ENCODE measurements at regions not wholly inside any gene's neighbourhood (a gene's known extent, or its start where the extent isn't known, plus 50 kb on each side); places are given as distances from the start of the nearest gene placed in this dataset.
"Not testable (repeated sequence)": the region's sequence is repeated elsewhere in the genome, so short reads cannot be mapped to it uniquely, and the experiment has no call there.

DNA sequence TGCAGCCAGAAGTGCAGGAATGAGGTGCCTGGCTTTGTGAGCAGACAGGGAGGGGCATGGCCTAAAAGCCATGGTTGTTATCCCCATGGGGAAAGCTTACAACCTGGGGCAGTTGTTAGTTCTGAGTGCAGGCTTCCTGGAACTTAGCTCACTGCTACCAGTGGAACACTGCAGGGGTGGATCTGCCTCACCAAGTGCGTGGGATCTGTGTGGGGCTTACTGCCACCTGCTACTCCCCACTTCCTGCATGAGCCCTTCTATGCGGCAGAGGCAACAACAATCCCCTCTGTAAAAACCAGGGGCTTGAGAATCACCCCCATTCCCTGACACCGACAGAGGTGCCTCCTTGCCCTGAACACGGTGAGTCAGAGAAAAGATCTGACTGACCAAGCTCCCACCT is 174.6 kb downstream of the SPIN4 start:
- DNase-seq, result not testable (repeated sequence)

GRCh38 chrX:63173841-63174718 is 177.1 kb downstream of the SPIN4 start:
- not testable (repeated sequence) for DNase-seq

DNA sequence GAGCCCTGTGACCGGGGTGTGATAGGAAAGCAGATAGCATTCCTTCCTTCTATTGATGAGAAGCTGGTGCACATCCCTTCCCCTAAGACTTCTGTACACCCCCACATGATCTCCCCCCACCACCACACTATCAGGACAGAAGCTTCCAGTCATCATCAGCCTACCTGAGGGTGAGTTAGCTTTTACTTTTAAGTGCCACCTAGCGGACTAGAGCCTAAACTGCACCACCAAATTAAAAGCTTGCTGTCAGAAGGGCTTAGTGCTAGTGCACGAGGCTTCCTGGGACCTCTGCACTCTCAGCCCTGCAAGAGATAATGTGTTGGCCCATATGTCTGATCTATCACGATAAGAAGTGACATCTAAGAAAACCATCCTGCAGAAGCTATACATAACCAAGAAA is 181.7 kb downstream of the SPIN4 start:
- DNase-seq, result not testable (repeated sequence)

DNA sequence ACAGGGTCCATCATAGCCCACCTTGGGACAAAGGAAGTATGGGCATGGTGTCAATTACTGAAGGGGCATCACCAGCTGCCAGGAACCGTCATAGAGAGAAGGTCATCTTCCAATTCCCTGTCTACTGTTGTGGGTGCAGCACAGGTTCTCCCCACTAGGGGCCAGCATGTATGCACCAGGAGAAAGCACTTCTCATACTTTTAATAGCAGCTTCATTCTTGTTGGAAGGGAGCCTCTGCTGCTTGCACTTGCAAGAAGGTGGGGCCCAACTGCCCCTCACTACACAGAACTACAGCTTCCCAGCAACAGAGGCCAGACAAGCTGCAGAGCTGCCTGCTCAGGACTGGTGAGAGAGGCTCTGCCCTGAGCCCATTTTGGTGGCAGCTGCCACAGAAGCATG is 182.2 kb downstream of the SPIN4 start:
- DNase-seq, result not testable (repeated sequence)

GRCh38 chrX:63167002-63167401 is 184.1 kb downstream of the SPIN4 start:
- not testable (repeated sequence) for DNase-seq

DNA sequence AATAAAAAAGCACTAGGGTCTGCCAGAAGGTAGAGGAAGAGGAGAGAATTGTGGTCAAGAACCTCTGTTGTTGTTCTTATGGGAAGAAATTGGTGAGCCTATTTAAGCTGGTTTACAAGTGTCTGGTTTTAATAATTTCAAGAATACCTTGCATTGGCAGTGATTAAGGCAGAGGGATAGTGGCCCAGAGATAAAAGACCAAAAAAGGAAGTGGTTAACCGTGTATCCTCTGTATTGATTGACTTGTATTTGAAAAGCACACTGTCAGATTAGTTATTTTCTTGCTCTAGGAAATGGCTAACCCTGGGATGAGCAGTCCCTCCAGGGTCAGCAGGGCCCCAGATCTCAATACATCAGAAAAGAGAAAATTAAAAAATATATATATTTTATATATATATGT is 190.1 kb downstream of the SPIN4 start:
- not testable (repeated sequence) for DNase-seq

GRCh38 chrX:63160340-63160739 is 190.8 kb downstream of the SPIN4 start:
- DNase-seq, result not testable (repeated sequence)

DNA sequence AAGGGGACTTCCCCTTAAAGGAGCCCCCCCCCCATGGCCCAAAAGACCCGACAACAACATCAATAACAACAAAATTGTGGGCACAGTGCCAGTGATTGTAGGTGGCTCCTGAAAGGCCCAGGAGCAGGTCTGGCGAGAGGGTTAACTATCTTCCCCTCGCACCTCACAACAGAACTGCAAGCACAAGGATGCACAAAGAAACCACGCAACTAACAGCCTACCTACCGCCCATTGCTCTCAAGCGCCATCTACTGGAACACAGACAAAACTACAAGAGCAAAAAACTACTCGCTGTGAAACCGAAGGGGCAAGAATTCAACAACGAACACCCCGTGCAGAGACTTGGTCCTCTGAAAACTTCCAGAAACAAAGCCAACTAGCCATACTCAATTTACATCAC is 205.6 kb downstream of the SPIN4 start:
- DNase-seq, result not testable (repeated sequence)

DNA sequence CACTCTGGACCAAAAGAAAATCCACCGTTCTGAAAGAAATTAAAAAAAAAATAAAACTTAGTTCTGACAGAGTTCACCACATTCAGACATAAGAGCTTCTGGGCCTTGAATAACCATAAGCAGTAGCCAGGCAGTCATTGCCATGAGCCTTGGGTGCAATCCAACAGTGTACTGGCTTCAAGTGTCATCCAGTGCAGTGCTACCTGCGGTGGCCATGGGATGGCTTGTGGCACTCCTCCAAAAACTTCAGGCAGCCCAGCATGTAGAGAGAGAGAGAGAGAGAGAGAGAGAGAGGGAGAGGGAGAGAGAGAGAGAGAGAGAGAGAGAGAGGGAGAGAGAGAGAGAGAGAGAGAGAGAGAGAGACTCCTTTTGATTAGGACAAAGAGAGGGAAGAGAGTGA is 208.5 kb downstream of the SPIN4 start:
- DNase-seq, result not testable (repeated sequence)

- not testable (repeated sequence) for DNase-seq
Observed at GRCh38 chrX:63135859-63136258, 215.3 kb downstream of the SPIN4 start.

- DNase-seq, result no peak
Observed at GRCh38 chrX:63128509-63128908, 222.6 kb downstream of the SPIN4 start.

DNA sequence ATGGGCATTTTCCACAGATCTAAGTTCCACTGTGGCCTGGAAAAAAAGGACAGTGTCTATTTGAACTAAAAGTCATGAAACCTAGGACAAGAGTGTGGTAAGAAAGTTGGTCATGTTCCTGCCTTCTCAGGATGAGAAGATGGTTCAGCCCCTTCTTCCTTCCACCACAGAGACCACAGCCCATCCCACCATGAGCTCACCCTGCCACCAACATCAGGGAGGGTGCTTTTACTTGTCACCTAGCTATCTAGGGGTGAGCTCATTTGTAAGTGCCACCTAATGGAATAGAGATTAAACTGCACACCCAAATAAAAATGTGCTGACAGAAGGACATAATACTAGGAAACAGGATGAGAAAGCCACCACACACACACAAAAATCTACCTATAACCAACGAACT is 235.9 kb downstream of the SPIN4 start:
- DNase-seq, result no peak

GRCh38 chrX:63101879-63102620 is 249.1 kb downstream of the SPIN4 start:
- DNase-seq, result no peak

GRCh38 chrX:63058204-63058603 is 292.9 kb downstream of the SPIN4 start:
- DNase-seq, result no peak

DNA sequence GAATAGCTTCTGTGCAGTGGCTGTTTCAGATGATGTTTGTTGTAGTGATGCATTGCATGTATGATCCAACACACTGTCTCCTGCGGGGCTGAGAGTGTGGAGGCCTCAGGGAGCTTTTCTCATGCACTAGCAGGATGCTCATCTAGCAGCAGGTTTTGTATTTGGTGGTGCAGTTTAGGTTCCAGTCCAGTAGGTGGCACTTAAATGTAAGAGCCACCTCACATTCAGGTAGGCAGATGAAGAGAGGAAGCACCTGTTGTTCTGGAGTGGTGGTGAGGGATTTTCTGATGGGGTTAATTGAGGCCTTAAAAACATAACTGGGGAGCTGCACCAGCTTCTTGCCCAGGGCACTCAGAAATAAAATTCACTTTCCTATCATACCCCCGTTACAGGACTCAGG is 300.9 kb downstream of the SPIN4 start:
- DNase-seq, result no peak

GRCh38 chrX:63032811-63033210 is 318.3 kb downstream of the SPIN4 start:
- DNase-seq, result no peak

GRCh38 chrX:63013549-63013948 is 337.6 kb downstream of the SPIN4 start:
- DNase-seq, result no peak

- no peak for DNase-seq
Observed at GRCh38 chrX:63012574-63012973, 338.6 kb downstream of the SPIN4 start.

GRCh38 chrX:63000196-63000595 is 350.9 kb downstream of the SPIN4 start:
- not testable (repeated sequence) for DNase-seq

All from T-helper 9 cell (primary cell).